Right lobe of liver (tissue), 4 donors: ENCODE measurements at regions not wholly inside any gene's neighbourhood (a gene's known extent, or its start where the extent isn't known, plus 50 kb on each side); places are given as distances from the start of the nearest gene placed in this dataset.

Experiments
- CTCF ChIP-seq, 4 donors: fragments of 200-600 bp in 3 of 4; fragments of 450-650 bp in 1 of 4; IDR thresholded peaks; one replicate each; pipeline versions ENCODE4 v1.5.1 to v1.8.0; 2016 to 2022; ENCODE audit warnings: antibody characterized with exemption in 4 of 4, mild to moderate bottlenecking in 2 of 4
- POLR2A ChIP-seq: fragments of 450-650 bp; IDR thresholded peaks from one replicate; pipeline ENCODE4 v1.6.1; 2017; ENCODE audit warnings: antibody characterized with exemption, mild to moderate bottlenecking
- donor health status: DM: no; HTN: no; CAD: no.
- donor health status: DM: no; HTN: no; CAD: no.
- donor health status: DM: no; HTN: yes; CAD: no.

GRCh38 chr12:58082996-58083395 is 141.6 kb downstream of the ATP23 start:
- no peak for TF ChIP-seq CTCF (IDR thresholded peaks at IDR 0.05)
- TF ChIP-seq POLR2A: no peak
